SK-N-SH treated with all-trans-retinoic acid at 6 μM for 48 hours (cell line): ENCODE measurements at regions not wholly inside any gene's neighbourhood (a gene's known extent, or its start where the extent isn't known, plus 50 kb on each side); places are given as distances from the start of the nearest gene placed in this dataset.

Source experiments
- ARNTL ChIP-seq: fragments of 450-650 bp; formaldehyde crosslinking; IDR thresholded peaks from 2 replicates; pipeline ENCODE4 v1.5.0; 2020; ENCODE audit warnings: low read depth, mild to moderate bottlenecking, moderate library complexity, borderline replicate concordance
- BACH2 ChIP-seq: fragments of 250-450 bp; sonication (Bioruptor Pico); IDR thresholded peaks from 2 replicates; pipeline ENCODE4 v1.9.0; 2021; ENCODE audit warnings: mild to moderate bottlenecking, borderline replicate concordance
- CREB5 ChIP-seq: fragments of 250-450 bp; sonication (Bioruptor Pico); IDR thresholded peaks from 2 replicates; pipeline ENCODE4 v1.5.1; 2020; ENCODE audit warnings: low read depth, mild to moderate bottlenecking, moderate library complexity
- CSRNP3 ChIP-seq: fragments of 250-450 bp; sonication (Bioruptor Pico); IDR thresholded peaks from 2 replicates; pipeline ENCODE4 v1.5.1; 2021; ENCODE audit warnings: mild to moderate bottlenecking, moderate library complexity
- ESRRG ChIP-seq: fragments of 250-450 bp; sonication (Bioruptor Pico); IDR thresholded peaks from 2 replicates; pipeline ENCODE4 v1.6.1; 2021; ENCODE audit warnings: mild to moderate bottlenecking
- RARB ChIP-seq: fragments of 250-450 bp; sonication (Bioruptor Pico); IDR thresholded peaks from 2 replicates; pipeline ENCODE4 v1.8.0; 2021; ENCODE audit warnings: mild to moderate bottlenecking, moderate library complexity
- SNAI2 ChIP-seq: fragments of 250-450 bp; sonication (Bioruptor Pico); IDR thresholded peaks from 2 replicates; pipeline ENCODE4 v1.5.0; 2020; ENCODE audit warnings: mild to moderate bottlenecking, moderate library complexity
- ZFP3 ChIP-seq: fragments of 250-450 bp; sonication (Bioruptor Pico); IDR thresholded peaks from 2 replicates; pipeline ENCODE4 v1.5.0; 2020; ENCODE audit warnings: mild to moderate bottlenecking, moderate library complexity
- ZFP30 ChIP-seq: fragments of 450-650 bp; formaldehyde crosslinking; IDR thresholded peaks from 2 replicates; pipeline ENCODE4 v1.5.0; 2022; ENCODE audit warnings: mild to moderate bottlenecking, moderate library complexity
- ZNF565 ChIP-seq: fragments of 450-650 bp; formaldehyde crosslinking; conservative IDR thresholded peaks from 2 replicates; pipeline ENCODE4 v1.5.0; 2020; ENCODE audit warnings: low read depth, mild to moderate bottlenecking, moderate library complexity
- ZNF70 ChIP-seq: fragments of 450-650 bp; formaldehyde crosslinking; IDR thresholded peaks from 2 replicates; pipeline ENCODE4 v1.5.0; 2020; ENCODE audit warnings: mild to moderate bottlenecking, moderate library complexity
- TF ChIP-seq, protein P1 (sequence below): fragments of 250-450 bp; sonication (Bioruptor Pico); IDR thresholded peaks from 2 replicates; pipeline ENCODE4 v1.5.0; 2020; ENCODE audit warnings: mild to moderate bottlenecking, moderate library complexity
- TF ChIP-seq, protein P2 (sequence below): fragments of 250-450 bp; sonication (Bioruptor Pico); IDR thresholded peaks from 2 replicates; pipeline ENCODE4 v1.8.0; 2021; ENCODE audit warnings: low read depth, mild to moderate bottlenecking, moderate library complexity, borderline replicate concordance

DNA sequence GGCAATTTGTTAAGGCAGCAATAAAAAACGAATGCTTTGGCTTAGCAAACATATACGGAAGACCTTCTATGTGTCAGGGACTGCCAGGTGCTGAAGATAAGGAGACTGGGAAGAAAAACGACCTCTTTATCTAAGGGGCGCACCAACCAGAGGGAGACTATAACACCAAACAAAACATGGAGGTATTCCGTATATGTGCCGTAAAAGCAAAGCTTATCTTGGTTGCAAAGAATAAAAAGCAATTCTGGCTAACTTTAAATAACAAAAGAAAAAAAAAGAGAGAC lies 167.1 kb upstream of the KCNJ15 start:
- TF ChIP-seq CREB5 (CRISPR knock-in tag) (no peak), ZFP3 (CRISPR knock-in tag) (no peak), ZNF70 (CRISPR knock-in tag) (no peak), CSRNP3 (no peak), RARB (CRISPR knock-in tag) (no peak), SNAI2 (no peak), ZFP30 (CRISPR knock-in tag) (no peak), ESRRG (no peak), BACH2 (CRISPR knock-in tag) (no peak), ARNTL (CRISPR knock-in tag) (no peak), ZNF565 (no peak)
- TF ChIP-seq, protein P1, sequence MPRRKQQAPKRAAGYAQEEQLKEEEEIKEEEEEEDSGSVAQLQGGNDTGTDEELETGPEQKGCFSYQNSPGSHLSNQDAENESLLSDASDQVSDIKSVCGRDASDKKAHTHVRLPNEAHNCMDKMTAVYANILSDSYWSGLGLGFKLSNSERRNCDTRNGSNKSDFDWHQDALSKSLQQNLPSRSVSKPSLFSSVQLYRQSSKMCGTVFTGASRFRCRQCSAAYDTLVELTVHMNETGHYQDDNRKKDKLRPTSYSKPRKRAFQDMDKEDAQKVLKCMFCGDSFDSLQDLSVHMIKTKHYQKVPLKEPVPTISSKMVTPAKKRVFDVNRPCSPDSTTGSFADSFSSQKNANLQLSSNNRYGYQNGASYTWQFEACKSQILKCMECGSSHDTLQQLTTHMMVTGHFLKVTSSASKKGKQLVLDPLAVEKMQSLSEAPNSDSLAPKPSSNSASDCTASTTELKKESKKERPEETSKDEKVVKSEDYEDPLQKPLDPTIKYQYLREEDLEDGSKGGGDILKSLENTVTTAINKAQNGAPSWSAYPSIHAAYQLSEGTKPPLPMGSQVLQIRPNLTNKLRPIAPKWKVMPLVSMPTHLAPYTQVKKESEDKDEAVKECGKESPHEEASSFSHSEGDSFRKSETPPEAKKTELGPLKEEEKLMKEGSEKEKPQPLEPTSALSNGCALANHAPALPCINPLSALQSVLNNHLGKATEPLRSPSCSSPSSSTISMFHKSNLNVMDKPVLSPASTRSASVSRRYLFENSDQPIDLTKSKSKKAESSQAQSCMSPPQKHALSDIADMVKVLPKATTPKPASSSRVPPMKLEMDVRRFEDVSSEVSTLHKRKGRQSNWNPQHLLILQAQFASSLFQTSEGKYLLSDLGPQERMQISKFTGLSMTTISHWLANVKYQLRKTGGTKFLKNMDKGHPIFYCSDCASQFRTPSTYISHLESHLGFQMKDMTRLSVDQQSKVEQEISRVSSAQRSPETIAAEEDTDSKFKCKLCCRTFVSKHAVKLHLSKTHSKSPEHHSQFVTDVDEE = no peak
- TF ChIP-seq, protein P2, sequence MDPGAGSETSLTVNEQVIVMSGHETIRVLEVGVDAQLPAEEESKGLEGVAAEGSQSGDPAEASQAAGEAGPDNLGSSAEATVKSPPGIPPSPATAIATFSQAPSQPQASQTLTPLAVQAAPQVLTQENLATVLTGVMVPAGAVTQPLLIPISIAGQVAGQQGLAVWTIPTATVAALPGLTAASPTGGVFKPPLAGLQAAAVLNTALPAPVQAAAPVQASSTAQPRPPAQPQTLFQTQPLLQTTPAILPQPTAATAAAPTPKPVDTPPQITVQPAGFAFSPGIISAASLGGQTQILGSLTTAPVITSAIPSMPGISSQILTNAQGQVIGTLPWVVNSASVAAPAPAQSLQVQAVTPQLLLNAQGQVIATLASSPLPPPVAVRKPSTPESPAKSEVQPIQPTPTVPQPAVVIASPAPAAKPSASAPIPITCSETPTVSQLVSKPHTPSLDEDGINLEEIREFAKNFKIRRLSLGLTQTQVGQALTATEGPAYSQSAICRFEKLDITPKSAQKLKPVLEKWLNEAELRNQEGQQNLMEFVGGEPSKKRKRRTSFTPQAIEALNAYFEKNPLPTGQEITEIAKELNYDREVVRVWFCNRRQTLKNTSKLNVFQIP (CRISPR knock-in tag) = no peak
